AG04449 (cell line): ENCODE measurements at regions not wholly inside any gene's neighbourhood (a gene's known extent, or its start where the extent isn't known, plus 50 kb on each side); places are given as distances from the start of the nearest gene placed in this dataset.

Experiments used
- CTCF ChIA-PET: fragments of 350-600 bp; formaldehyde crosslinking; extraction: SDS; loops from one replicate; lab custom pipeline; 2021; ENCODE audit warnings: antibody characterized with exemption; lab: Yijun Ruan, JAX
- POLR2A ChIA-PET: fragments of 400-600, 350-600 bp; formaldehyde crosslinking; extraction: SDS; loops from one replicate; lab custom pipeline; 2020; ENCODE audit warnings: antibody characterized with exemption, inconsistent platforms; lab: Yijun Ruan, JAX
- DNase-seq: peaks from one replicate; pipeline ENCODE4 v3.0.0-alpha.2; 2010; ENCODE audit warnings: low read depth, low spot score
- H3K4me3 ChIP-seq: 2 replicates; pipeline ENCODE4 v1.5.1; 2011; ENCODE audit warnings: low read depth, mild to moderate bottlenecking, control low read depth, low read length
- TF ChIP-seq, protein P1 (sequence below): IDR thresholded peaks from one replicate; pipeline ENCODE4 v1.5.1; 2011; ENCODE audit warnings: mild to moderate bottlenecking, moderate library complexity, low read length, control low read depth, inconsistent platforms; ENCODE audit not compliant: insufficient read depth; ENCODE audit errors: missing control alignments

- CTCF ChIA-PET, result interaction anchor here (0.6 to 5.8 kb wide), 7 partner anchors 9 to 216 kb away, joined by 3 to 35 read pairs (median 6); no protein-coding TSS in a partner anchor
- TF ChIP-seq, protein P1, sequence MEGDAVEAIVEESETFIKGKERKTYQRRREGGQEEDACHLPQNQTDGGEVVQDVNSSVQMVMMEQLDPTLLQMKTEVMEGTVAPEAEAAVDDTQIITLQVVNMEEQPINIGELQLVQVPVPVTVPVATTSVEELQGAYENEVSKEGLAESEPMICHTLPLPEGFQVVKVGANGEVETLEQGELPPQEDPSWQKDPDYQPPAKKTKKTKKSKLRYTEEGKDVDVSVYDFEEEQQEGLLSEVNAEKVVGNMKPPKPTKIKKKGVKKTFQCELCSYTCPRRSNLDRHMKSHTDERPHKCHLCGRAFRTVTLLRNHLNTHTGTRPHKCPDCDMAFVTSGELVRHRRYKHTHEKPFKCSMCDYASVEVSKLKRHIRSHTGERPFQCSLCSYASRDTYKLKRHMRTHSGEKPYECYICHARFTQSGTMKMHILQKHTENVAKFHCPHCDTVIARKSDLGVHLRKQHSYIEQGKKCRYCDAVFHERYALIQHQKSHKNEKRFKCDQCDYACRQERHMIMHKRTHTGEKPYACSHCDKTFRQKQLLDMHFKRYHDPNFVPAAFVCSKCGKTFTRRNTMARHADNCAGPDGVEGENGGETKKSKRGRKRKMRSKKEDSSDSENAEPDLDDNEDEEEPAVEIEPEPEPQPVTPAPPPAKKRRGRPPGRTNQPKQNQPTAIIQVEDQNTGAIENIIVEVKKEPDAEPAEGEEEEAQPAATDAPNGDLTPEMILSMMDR, result no peak
- DNase-seq, result no peak
- POLR2A ChIA-PET, result no interaction called here
- no peak overlapping the region for H3K4me3 ChIP-seq
Measured at GRCh38 chr1:22276396-22276748, 133.5 kb upstream of the WNT4 start.

DNA sequence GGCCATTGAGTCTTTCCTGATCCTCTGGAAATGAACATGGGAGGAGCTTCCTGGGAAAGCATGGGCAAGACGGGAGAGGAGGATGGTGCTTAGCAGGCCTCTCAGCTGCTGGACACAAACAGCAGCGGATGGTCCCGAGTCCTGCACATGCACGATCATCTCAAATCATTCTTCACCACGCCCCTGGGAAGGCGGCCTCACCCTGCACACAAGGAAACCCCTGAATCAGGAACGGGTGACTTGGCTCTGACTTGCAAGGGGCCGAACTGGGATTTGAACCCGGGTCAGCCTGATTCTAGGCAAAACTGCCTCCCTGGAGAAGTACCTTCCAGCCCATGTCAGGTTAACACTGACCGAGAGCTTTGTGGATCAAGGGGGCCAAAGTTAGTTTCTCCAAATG lies 134.8 kb upstream of the WNT4 start:
- TF ChIP-seq, protein P1, result no peak
- H3K4me3 ChIP-seq, result no peak overlapping the region
- POLR2A ChIA-PET, result no interaction called here
- DNase-seq, result no peak
- CTCF ChIA-PET, result interaction anchor here (1.8 to 5.8 kb wide), 2 partner anchors 12 to 171 kb away, joined by 6 to 35 read pairs; no protein-coding TSS in a partner anchor

DNA sequence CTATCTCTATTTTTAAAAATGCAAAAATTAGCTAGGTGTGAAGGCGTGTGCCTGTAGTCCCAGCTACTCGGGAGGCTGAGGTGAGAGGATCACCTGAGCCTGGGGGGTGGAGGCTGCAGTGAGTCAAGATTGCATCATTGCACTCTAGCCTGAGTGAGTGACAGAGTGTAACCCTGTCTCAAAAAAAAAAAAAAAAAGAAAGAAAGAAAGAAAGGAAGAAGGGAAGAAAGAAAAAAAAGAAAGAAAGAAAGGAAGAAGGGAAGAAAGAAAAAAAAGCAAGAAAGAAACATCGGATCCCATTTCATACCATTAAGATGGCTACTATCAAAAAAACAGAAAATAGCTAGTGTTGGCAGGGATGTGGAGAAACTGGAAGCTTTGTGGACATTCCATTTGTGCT lies 136.8 kb upstream of the WNT4 start:
- ChIA-PET CTCF (no interaction called here), POLR2A (no interaction called here)
- TF ChIP-seq, protein P1, result no peak
- DNase-seq, result no peak
- H3K4me3 ChIP-seq, result no peak overlapping the region

DNA sequence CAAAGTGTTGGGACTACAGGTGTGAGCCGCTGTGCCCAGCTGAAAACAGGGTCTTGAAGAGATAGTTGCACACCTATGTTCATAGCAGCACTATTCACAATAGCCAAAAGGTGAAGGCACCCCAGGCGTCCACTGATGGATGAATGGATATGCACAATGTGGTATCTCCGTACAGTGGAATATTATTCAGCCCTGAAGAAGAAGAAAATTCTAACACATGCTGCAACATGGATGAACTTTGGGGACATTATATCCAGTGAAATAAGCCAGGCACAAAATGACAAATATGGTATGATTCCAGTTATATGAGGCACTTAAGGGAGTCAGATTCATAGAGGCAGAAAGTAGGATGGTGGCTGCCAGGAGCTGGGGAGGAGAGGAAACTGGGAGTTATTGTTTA lies 137.6 kb upstream of the WNT4 start:
- POLR2A ChIA-PET, result no interaction called here
- no peak for DNase-seq
- H3K4me3 ChIP-seq, result no peak overlapping the region
- TF ChIP-seq, protein P1, result no peak
- CTCF ChIA-PET, result no interaction called here

- CTCF ChIA-PET, result interaction anchor here (1.1 kb wide), 1 partner anchor 13 kb away, joined by 3 read pairs; no protein-coding TSS in a partner anchor
- POLR2A ChIA-PET, result no interaction called here
- TF ChIP-seq, protein P1, result no peak
- no peak overlapping the region for H3K4me3 ChIP-seq
- no peak for DNase-seq
Measured at GRCh38 chr1:22281521-22282363, 138.8 kb upstream of the WNT4 start.

DNA sequence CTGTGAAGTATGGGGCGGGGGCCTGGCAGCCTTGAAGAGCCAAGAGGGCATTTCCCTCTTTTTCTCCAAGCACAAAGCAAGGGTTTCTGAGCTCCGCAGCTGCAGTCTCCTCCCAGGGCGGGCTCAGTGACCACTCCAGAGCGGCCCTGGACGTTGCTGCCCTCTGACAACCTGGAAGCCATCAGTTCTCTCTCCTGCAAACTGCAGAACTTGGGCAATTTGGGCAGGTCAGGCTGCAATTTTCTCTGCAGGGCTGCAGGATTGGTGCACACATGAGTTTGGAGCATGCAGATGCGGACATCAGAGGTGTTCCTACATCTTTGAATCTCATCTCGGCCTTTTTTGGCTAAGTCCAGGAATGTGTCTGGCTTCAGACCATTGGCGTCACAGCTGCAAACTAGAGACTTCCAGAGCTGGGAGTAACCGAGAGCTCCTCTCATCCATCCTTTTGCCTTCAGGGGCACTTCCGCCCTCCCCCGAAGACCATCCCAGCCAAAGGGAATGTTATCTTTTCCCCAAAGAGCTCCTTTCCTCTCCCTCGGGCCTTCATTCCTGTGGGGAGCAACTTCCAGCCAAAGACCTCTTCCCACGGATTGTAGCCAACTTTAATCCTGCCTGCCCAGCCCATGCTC lies 139.6 kb upstream of the WNT4 start:
- ChIA-PET CTCF (interaction anchor here (1.1 kb wide), 1 partner anchor 14 kb away, joined by 3 read pairs; no protein-coding TSS in a partner anchor), POLR2A (no interaction called here)
- TF ChIP-seq, protein P1, result no peak
- DNase-seq, result no peak
- H3K4me3 ChIP-seq, result no peak overlapping the region
